SK-N-SH treated with all-trans-retinoic acid at 6 μM for 48 hours (cell line): ENCODE measurements at regions not wholly inside any gene's neighbourhood (a gene's known extent, or its start where the extent isn't known, plus 50 kb on each side); places are given as distances from the start of the nearest gene placed in this dataset.

Experiments
- ATAC-seq: fragments of 200-7000 bp; cut with Tn5 transposase; 3 replicates; pipeline ENCODE4 v1.9.1; 2020; ENCODE audit warnings: mild to moderate bottlenecking, moderate library complexity
- ARNTL ChIP-seq: fragments of 450-650 bp; formaldehyde crosslinking; IDR thresholded peaks from 2 replicates; pipeline ENCODE4 v1.5.0; 2020; ENCODE audit warnings: low read depth, mild to moderate bottlenecking, moderate library complexity, borderline replicate concordance
- BACH2 ChIP-seq: fragments of 250-450 bp; sonication (Bioruptor Pico); IDR thresholded peaks from 2 replicates; pipeline ENCODE4 v1.9.0; 2021; ENCODE audit warnings: mild to moderate bottlenecking, borderline replicate concordance
- CSDC2 ChIP-seq: fragments of 250-450 bp; sonication (Bioruptor Pico); IDR thresholded peaks from 2 replicates; pipeline ENCODE4 v1.5.0; 2020; ENCODE audit warnings: mild to moderate bottlenecking, moderate library complexity
- CSRNP3 ChIP-seq: fragments of 250-450 bp; sonication (Bioruptor Pico); IDR thresholded peaks from 2 replicates; pipeline ENCODE4 v1.5.1; 2021; ENCODE audit warnings: mild to moderate bottlenecking, moderate library complexity
- GLIS3 ChIP-seq: fragments of 250-450 bp; sonication (Bioruptor Pico); IDR thresholded peaks from 2 replicates; pipeline ENCODE4 v1.5.0; 2020; ENCODE audit warnings: mild to moderate bottlenecking, moderate library complexity
- ISL1 ChIP-seq: fragments of 250-450 bp; sonication (Bioruptor Pico); IDR thresholded peaks from 2 replicates; pipeline ENCODE4 v2.1.2; 2022; ENCODE audit warnings: mild to moderate bottlenecking, moderate library complexity
- OSR1 ChIP-seq: fragments of 250-450 bp; sonication (Bioruptor Pico); IDR thresholded peaks from 2 replicates; pipeline ENCODE4 v1.8.0; 2022; ENCODE audit warnings: moderate library complexity, mild to moderate bottlenecking, inconsistent platforms
- PATZ1 ChIP-seq: fragments of 250-450 bp; sonication (Bioruptor Pico); IDR thresholded peaks from 2 replicates; pipeline ENCODE4 v1.8.0; 2020; ENCODE audit warnings: mild to moderate bottlenecking, moderate library complexity, borderline replicate concordance
- POU6F1 ChIP-seq: fragments of 250-450 bp; sonication (Bioruptor Pico); IDR thresholded peaks from 2 replicates; pipeline ENCODE4 v1.8.0; 2021; ENCODE audit warnings: low read depth, mild to moderate bottlenecking, moderate library complexity, borderline replicate concordance
- PPARA ChIP-seq: fragments of 250-450 bp; sonication (Bioruptor Pico); IDR thresholded peaks from 2 replicates; pipeline ENCODE4 v1.5.0; 2020; ENCODE audit warnings: mild to moderate bottlenecking, borderline replicate concordance
- RARB ChIP-seq: fragments of 250-450 bp; sonication (Bioruptor Pico); IDR thresholded peaks from 2 replicates; pipeline ENCODE4 v1.8.0; 2021; ENCODE audit warnings: mild to moderate bottlenecking, moderate library complexity
- SNAI2 ChIP-seq: fragments of 250-450 bp; sonication (Bioruptor Pico); IDR thresholded peaks from 2 replicates; pipeline ENCODE4 v1.5.0; 2020; ENCODE audit warnings: mild to moderate bottlenecking, moderate library complexity
- TCF4 ChIP-seq: fragments of 250-450 bp; sonication (Bioruptor Pico); IDR thresholded peaks from 2 replicates; pipeline ENCODE4 v1.8.0; 2021; ENCODE audit warnings: mild to moderate bottlenecking, moderate library complexity, borderline replicate concordance
- TOX ChIP-seq: fragments of 250-450 bp; sonication (Bioruptor Pico); IDR thresholded peaks from 2 replicates; pipeline ENCODE4 v1.8.0; 2021; ENCODE audit warnings: mild to moderate bottlenecking, moderate library complexity, borderline replicate concordance
- TSHZ2 ChIP-seq: fragments of 250-450 bp; sonication (Bioruptor Pico); IDR thresholded peaks from 2 replicates; pipeline ENCODE4 v1.5.0; 2020; ENCODE audit warnings: mild to moderate bottlenecking, moderate library complexity
- ZC3H10 ChIP-seq: fragments of 250-450 bp; sonication (Bioruptor Pico); IDR thresholded peaks from 2 replicates; pipeline ENCODE4 v1.5.1; 2021; ENCODE audit warnings: mild to moderate bottlenecking, moderate library complexity
- ZFP3 ChIP-seq: fragments of 250-450 bp; sonication (Bioruptor Pico); IDR thresholded peaks from 2 replicates; pipeline ENCODE4 v1.5.0; 2020; ENCODE audit warnings: mild to moderate bottlenecking, moderate library complexity
- ZFP30 ChIP-seq: fragments of 450-650 bp; formaldehyde crosslinking; IDR thresholded peaks from 2 replicates; pipeline ENCODE4 v1.5.0; 2022; ENCODE audit warnings: mild to moderate bottlenecking, moderate library complexity
- ZNF565 ChIP-seq: fragments of 450-650 bp; formaldehyde crosslinking; conservative IDR thresholded peaks from 2 replicates; pipeline ENCODE4 v1.5.0; 2020; ENCODE audit warnings: low read depth, mild to moderate bottlenecking, moderate library complexity
- ZNF70 ChIP-seq: fragments of 450-650 bp; formaldehyde crosslinking; IDR thresholded peaks from 2 replicates; pipeline ENCODE4 v1.5.0; 2020; ENCODE audit warnings: mild to moderate bottlenecking, moderate library complexity
- ZNF8 ChIP-seq: fragments of 450-650 bp; formaldehyde crosslinking; IDR thresholded peaks from 2 replicates; pipeline ENCODE4 v1.5.0; 2020; ENCODE audit warnings: mild to moderate bottlenecking, moderate library complexity

DNA sequence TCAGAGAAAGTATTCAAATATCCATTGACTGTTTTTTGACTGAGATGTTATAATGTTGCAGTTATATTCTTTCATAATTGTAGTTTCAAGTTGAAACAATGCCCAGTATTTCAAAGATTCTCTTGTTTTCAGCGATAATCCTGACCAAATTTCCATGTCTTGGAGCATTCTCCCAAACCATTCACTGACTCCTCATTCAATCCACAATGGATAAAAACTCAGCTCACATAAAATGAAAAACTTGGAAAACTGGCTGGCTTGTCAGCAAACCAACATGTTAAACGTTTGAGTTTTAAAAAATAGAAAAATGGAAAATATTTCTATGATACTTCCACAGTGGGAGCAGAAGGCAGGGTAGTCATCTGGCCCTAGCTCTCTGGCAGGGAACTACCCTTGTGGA lies 184.4 kb downstream of the C7orf25 start (continued):
- TF ChIP-seq POU6F1 = no peak

DNA sequence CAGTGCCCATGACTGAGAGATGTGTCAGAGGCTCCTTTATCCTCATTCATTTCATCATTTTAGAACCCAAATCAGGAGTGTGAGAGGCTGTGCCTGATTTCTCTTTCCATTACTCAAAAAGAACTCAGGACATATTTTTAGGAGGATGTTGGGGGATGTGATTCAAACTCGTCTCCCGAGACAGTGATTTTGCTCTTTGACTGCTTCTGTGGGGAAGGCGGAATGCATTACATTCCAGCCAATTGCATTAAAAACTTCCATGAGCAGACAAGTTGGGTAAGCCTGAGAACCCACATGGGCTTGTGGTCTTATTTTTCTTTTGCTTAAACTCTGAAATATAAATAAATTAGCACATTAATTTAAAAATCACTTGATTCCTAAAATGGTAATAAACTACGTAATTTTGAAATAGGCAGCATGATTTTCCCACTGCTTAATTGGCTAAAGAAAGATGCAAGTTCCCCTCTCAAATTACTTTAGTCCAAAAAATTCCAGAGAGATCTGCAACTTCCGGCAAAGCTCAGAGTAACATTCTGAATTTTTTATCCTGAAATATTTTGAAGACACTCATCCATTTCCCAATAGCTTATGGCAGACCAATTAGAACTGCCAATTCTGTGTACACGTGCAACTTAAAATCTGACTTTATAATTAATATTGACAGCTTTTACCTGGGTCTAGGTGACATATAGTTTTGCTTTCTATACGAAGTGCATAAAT lies 185.6 kb downstream of the C7orf25 start:
- TF ChIP-seq ZFP30 (CRISPR knock-in tag) (no peak), CSDC2 (CRISPR knock-in tag) (no peak)
- ATAC-seq = no peak

GRCh38 chr7:42722716-42723115 lies 189.2 kb downstream of the C7orf25 start:
- no peak for ATAC-seq
- no peak for TF ChIP-seq ZFP3
- no peak for TF ChIP-seq ZC3H10 (CRISPR knock-in tag)
- no peak for TF ChIP-seq POU6F1
- TF ChIP-seq CSDC2 (CRISPR knock-in tag) = no peak
- TF ChIP-seq GLIS3 (CRISPR knock-in tag) = no peak
- no peak for TF ChIP-seq ZFP30 (CRISPR knock-in tag)
- TF ChIP-seq ARNTL (CRISPR knock-in tag) = no peak
- no peak for TF ChIP-seq PATZ1
- TF ChIP-seq OSR1 (CRISPR knock-in tag) = no peak
- no peak for TF ChIP-seq TOX (CRISPR knock-in tag)
- no peak for TF ChIP-seq SNAI2 (CRISPR knock-in tag)
- TF ChIP-seq ISL1 (CRISPR knock-in tag) = no peak
- no peak for TF ChIP-seq TSHZ2 (CRISPR knock-in tag)
- TF ChIP-seq PPARA (CRISPR knock-in tag) = no peak
- TF ChIP-seq TCF4 (CRISPR knock-in tag) = no peak
- TF ChIP-seq ZNF565 (CRISPR knock-in tag) = no peak
- TF ChIP-seq ZNF8 (CRISPR knock-in tag) = no peak
- TF ChIP-seq ZNF70 = no peak
- TF ChIP-seq CSRNP3 = no peak

GRCh38 chr7:42722198-42722597 lies 189.7 kb downstream of the C7orf25 start:
- no peak for ATAC-seq

More at GRCh38 chr7:42722198-42722597, 189.7 kb downstream of the C7orf25 start:
- TF ChIP-seq TSHZ2 (CRISPR knock-in tag) = no peak
- no peak for TF ChIP-seq ZC3H10 (CRISPR knock-in tag)
- no peak for TF ChIP-seq BACH2 (CRISPR knock-in tag)
- TF ChIP-seq OSR1 (CRISPR knock-in tag) = no peak
- TF ChIP-seq RARB (CRISPR knock-in tag) = no peak
